Kidney (tissue), 13 donors: ENCODE measurements at regions not wholly inside any gene's neighbourhood (a gene's known extent, or its start where the extent isn't known, plus 50 kb on each side); places are given as distances from the start of the nearest gene placed in this dataset.

Experiments used
- DNase-seq, 5 donors: peaks; one replicate each; pipeline ENCODE4 v3.0.0-alpha.2; 2013 to 2020
- FAIRE-seq: peaks from 2 replicates; lab custom pipeline; 2012; peaks lifted over from hg19 to GRCh38; lab: Jason Lieb, UNC
- H3K27ac ChIP-seq, 2 donors: one replicate each; pipeline ENCODE4 v1.7.0; 2013; ENCODE audit warnings: low read depth in 2 of 2, low read length in 2 of 2, inconsistent platforms in 1 of 2
- H3K27me3 ChIP-seq: one replicate; pipeline ENCODE4 v1.7.1; 2013; ENCODE audit warnings: low read length, inconsistent platforms; ENCODE audit not compliant: control insufficient read depth, insufficient read depth
- H3K36me3 ChIP-seq, 3 donors: one replicate each; pipeline versions ENCODE4 v1.7.0 to v1.7.1; 2013; ENCODE audit warnings: low read length in 3 of 3, control low read depth in 1 of 3, inconsistent platforms in 1 of 3; ENCODE audit not compliant: insufficient read depth in 3 of 3, control insufficient read depth in 2 of 3
- H3K4me1 ChIP-seq, 3 donors: one replicate each; pipeline versions ENCODE4 v1.7.0 to v1.7.1; 2013; ENCODE audit warnings: low read length in 3 of 3, inconsistent platforms in 1 of 3, low read depth in 1 of 3; ENCODE audit not compliant: control insufficient read depth in 2 of 3, insufficient read depth in 2 of 3
- H3K4me3 ChIP-seq, 3 donors: one replicate each; pipeline versions ENCODE4 v1.7.0 to v1.8.1; 2013; ENCODE audit warnings: low read length in 3 of 3, control low read depth in 1 of 3, inconsistent platforms in 1 of 3
- H3K9ac ChIP-seq, 3 donors: one replicate each; pipeline versions ENCODE4 v1.7.0 to v1.7.1; 2013; ENCODE audit warnings: low read length in 3 of 3, control low read depth in 1 of 3, inconsistent platforms in 1 of 3
- H3K9me3 ChIP-seq, 3 donors: one replicate each; pipeline versions ENCODE4 v1.7.0 to v1.7.1; 2013; ENCODE audit warnings: low read length in 3 of 3, control low read depth in 1 of 3, inconsistent platforms in 1 of 3; ENCODE audit not compliant: control insufficient read depth in 2 of 3, insufficient read depth in 1 of 3
- CTCF ChIP-seq: IDR thresholded peaks from 3 replicates; pipeline ENCODE4 v1.5.1; 2012; ENCODE audit warnings: mild to moderate bottlenecking, moderate library complexity, borderline replicate concordance; ENCODE audit not compliant: insufficient read depth; ENCODE audit errors: extremely low read depth
- intact Hi-C: fragments of 100-400 bp; cut with DNase I; formaldehyde crosslinking; loops from one replicate; pipeline ENCODE4 v1.11.1; 2022
- donor health status: control.
- donor health status: control.
- donor health status: control.
- donor health status: control.
- donor health status: control.
- donor health status: DM: yes; HTN: yes; CAD: no.
- donor health status: Normal renal cell carcinoma (clear cell type).

GRCh38 chr20:63065911-63066310 lies 59.1 kb upstream of the BHLHE23 start:
- Histone ChIP-seq H3K9me3 (no peaks in the 10 kb centered on the region), H3K27ac (no peak overlapping the region), H3K4me1 (no peaks in the 10 kb centered on the region), H3K4me3 (no peak overlapping the region), H3K9ac (no peak overlapping the region), H3K27me3 (peaks cover 2% of the 10 kb centered on the region), H3K36me3 (no peaks in the 10 kb centered on the region)
- DNase-seq (no peak), FAIRE-seq (no peak)
- no peak for TF ChIP-seq CTCF
- intact Hi-C loops: no loop called here

GRCh38 chr20:63064745-63065711 lies 58.3 kb upstream of the BHLHE23 start:
- TF ChIP-seq CTCF: no peak
- no peaks in the 10 kb centered on the region for H3K4me1 ChIP-seq
- H3K9ac ChIP-seq: no peak overlapping the region
- peak in 2 of 5 donors; percentile 20 to 60 for DNase-seq
- intact Hi-C loops: no loop called here
- no peak overlapping the region for H3K4me3 ChIP-seq
- no peak overlapping the region for H3K27ac ChIP-seq
- H3K27me3 ChIP-seq: no peaks in the 10 kb centered on the region
- H3K36me3 ChIP-seq: no peaks in the 10 kb centered on the region
- no peak for FAIRE-seq
- no peaks in the 10 kb centered on the region for H3K9me3 ChIP-seq

GRCh38 chr20:63064310-63064709 lies 57.5 kb upstream of the BHLHE23 start:
- DNase-seq (peak in 1 of 5 donors; percentile 47), FAIRE-seq (no peak)
- no peak for TF ChIP-seq CTCF
- H3K4me3 ChIP-seq: no peak overlapping the region
- intact Hi-C loops: no loop called here
- H3K27ac ChIP-seq: no peak overlapping the region
- no peak overlapping the region for H3K9ac ChIP-seq
- H3K4me1 ChIP-seq: no peaks in the 10 kb centered on the region
- H3K27me3 ChIP-seq: no peaks in the 10 kb centered on the region
- H3K9me3 ChIP-seq: no peaks in the 10 kb centered on the region
- no peaks in the 10 kb centered on the region for H3K36me3 ChIP-seq
